Adrenal gland (tissue), 9 donors: ENCODE measurements at regions not wholly inside any gene's neighbourhood (a gene's known extent, or its start where the extent isn't known, plus 50 kb on each side); places are given as distances from the start of the nearest gene placed in this dataset.

ENCODE experiments used
- DNase-seq, 7 donors: peaks; one replicate each; pipeline ENCODE4 v3.0.0-alpha.2; 2019 to 2020
- H3K27ac ChIP-seq, 5 donors: fragments of 200-600 bp; sonication (generic) in 4 of 5; 1 replicate in 3 of 5; 2 replicates in 2 of 5; pipeline versions ENCODE4 v1.5.1 to v1.8.0; 2016 to 2020; ENCODE audit warnings: mild to moderate bottlenecking in 1 of 5
- H3K27me3 ChIP-seq: fragments of 200-600 bp; 2 replicates; pipeline ENCODE4 v1.8.0; 2021
- H3K36me3 ChIP-seq, 2 donors: fragments of 200-600 bp; replicated peaks in 1 of 2; 1 replicate in 1 of 2; 2 replicates in 1 of 2; pipeline versions ENCODE4 v1.5.1 to v1.8.0; 2018 to 2022
- H3K4me1 ChIP-seq, 2 donors: fragments of 200-600 bp; replicated peaks in 1 of 2; 1 replicate in 1 of 2; 2 replicates in 1 of 2; pipeline versions ENCODE4 v1.5.1 to v1.8.0; 2018 to 2021
- H3K4me3 ChIP-seq, 4 donors: fragments of 200-600 bp; sonication (generic) in 3 of 4; one replicate each; pipeline ENCODE4 v1.5.1; 2016 to 2018
- H3K9me3 ChIP-seq, 3 donors: fragments of 200-600 bp; sonication (generic) in 1 of 3; replicated peaks in 1 of 3; 1 replicate in 2 of 3; 2 replicates in 1 of 3; pipeline versions ENCODE4 v1.5.1 to v1.8.0; 2016 to 2021
- POLR2A ChIP-seq, 2 donors: fragments of 450-650 bp; IDR thresholded peaks; one replicate each; pipeline ENCODE4 v1.6.1; 2017; ENCODE audit warnings: antibody characterized with exemption in 2 of 2, mild to moderate bottlenecking in 2 of 2, moderate library complexity in 1 of 2
- WGBS, 4 donors: extraction: QIAGEN DNeasy Blood & Tissue Kit in 2 of 4; methylation state at CpG; one replicate each; pipeline versions ENCODE4 v1.1.5 to v1.1.7; 2013 to 2017; 5-methylcytosine and 5-hydroxymethylcytosine counted together
- intact Hi-C, 2 donors: fragments of 100-400 bp; cut with DNase I; formaldehyde crosslinking; loops; one replicate each; pipeline versions ENCODE4 v1.14.1 to v1.15.0; 2022 to 2023
- TF ChIP-seq, protein P1 (sequence below), 6 experiments: fragments of 450-650 bp in 4 of 6; fragments of 200-600 bp in 2 of 6; sonication (generic) in 1 of 6; IDR thresholded peaks; 1 replicate in 5 of 6; 2 replicates in 1 of 6; pipeline versions ENCODE4 v1.5.1 to v1.8.0; 2016 to 2021; ENCODE audit warnings: antibody characterized with exemption in 6 of 6, mild to moderate bottlenecking in 2 of 6, moderate library complexity in 1 of 6
- donor health status: healthy with polysubstance abuse.
- donor health status: Bipolar disorder and iron deficiency.
- donor health status: DM: yes; HTN: yes; CAD: no.
- donor health status: DM: no; HTN: no; CAD: no.
- donor health status: DM: no; HTN: no; CAD: no.

DNA sequence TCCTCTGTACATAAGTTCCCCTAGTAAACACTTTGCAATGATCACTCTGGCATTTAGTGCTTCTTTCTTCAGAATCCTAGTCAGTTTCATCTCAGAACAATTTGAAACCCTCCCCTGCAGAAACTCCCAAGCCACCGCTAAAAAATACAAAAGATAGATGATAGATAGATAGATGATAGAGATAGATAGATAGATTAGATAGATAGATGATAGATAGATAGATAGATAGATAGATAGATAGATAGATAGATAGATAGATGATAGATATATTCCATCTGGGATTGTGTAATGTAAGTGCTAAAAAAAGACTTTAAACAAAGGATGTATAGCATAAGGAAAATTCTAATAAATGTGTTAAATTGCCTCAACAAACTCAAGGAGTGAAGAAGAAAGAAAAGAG is 212.6 kb upstream of the POGK start:
- intact Hi-C loops, result no loop called here
- no peak for TF ChIP-seq POLR2A (IDR thresholded peaks at IDR 0.05)
- TF ChIP-seq, protein P1, sequence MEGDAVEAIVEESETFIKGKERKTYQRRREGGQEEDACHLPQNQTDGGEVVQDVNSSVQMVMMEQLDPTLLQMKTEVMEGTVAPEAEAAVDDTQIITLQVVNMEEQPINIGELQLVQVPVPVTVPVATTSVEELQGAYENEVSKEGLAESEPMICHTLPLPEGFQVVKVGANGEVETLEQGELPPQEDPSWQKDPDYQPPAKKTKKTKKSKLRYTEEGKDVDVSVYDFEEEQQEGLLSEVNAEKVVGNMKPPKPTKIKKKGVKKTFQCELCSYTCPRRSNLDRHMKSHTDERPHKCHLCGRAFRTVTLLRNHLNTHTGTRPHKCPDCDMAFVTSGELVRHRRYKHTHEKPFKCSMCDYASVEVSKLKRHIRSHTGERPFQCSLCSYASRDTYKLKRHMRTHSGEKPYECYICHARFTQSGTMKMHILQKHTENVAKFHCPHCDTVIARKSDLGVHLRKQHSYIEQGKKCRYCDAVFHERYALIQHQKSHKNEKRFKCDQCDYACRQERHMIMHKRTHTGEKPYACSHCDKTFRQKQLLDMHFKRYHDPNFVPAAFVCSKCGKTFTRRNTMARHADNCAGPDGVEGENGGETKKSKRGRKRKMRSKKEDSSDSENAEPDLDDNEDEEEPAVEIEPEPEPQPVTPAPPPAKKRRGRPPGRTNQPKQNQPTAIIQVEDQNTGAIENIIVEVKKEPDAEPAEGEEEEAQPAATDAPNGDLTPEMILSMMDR (IDR thresholded peaks at IDR 0.05), result no peak
- H3K4me1 ChIP-seq, result no peaks in the 10 kb centered on the region
- no peak for DNase-seq
- no peak overlapping the region for H3K27ac ChIP-seq
- 38 to 96% (median 67%) methylated on average over 1 of the region's 1 CpG for WGBS, 4 donors
- no peaks in the 10 kb centered on the region for H3K9me3 ChIP-seq
- H3K27me3 ChIP-seq, result no peaks in the 10 kb centered on the region
- no peaks in the 10 kb centered on the region for H3K36me3 ChIP-seq
- H3K4me3 ChIP-seq, result no peak overlapping the region

DNA sequence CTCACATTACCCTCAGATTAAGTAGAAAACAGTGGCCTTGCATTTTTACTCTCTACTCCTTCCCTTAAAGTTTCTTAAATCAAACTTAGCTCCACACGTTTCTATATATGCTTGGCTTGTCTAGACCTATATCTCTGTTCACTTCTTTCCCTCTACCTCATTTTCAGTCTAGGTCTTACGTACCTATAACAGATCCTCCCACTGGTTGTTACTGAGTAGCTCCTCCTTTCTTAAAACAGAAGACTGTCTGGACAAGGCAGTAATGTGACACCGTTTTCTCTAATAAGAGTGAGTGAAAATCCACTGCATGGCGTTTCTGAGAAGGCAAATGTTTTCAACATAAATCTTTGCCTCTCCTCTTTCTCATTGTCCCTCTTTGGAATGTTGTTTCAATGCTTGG is 211.7 kb upstream of the POGK start:
- H3K4me3 ChIP-seq, result no peak overlapping the region
- H3K27me3 ChIP-seq, result no peaks in the 10 kb centered on the region
- H3K9me3 ChIP-seq, result no peaks in the 10 kb centered on the region
- H3K36me3 ChIP-seq, result no peaks in the 10 kb centered on the region
- H3K27ac ChIP-seq, result no peak overlapping the region
- TF ChIP-seq, protein P1 (IDR thresholded peaks at IDR 0.05), result no peak
- no peak for TF ChIP-seq POLR2A (IDR thresholded peaks at IDR 0.05)
- intact Hi-C loops, result no loop called here
- no peaks in the 10 kb centered on the region for H3K4me1 ChIP-seq
- 30 to 51% (median 47%) methylated on average over 3 to 4 of the region's 4 CpGs for WGBS, 4 donors
- no peak for DNase-seq

DNA sequence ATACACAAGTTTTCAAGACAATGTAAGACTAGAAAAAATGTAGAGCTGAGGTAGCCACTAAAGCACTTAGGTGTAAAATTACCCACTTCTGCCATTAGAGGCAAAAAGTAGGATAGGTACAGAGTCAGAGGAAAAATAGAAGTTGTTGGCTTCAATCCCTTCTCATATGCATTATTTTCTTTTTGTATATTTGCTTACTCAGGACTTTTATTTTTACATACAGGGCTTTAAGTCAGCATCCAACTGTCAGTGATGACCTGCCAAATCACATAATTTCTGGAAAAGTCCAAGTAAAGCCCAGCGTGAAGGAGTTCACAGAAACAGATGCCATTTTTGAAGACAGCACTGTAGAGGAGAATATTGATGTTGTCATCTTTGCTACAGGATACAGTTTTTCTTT is 211.0 kb upstream of the POGK start:
- H3K4me3 ChIP-seq, result no peak overlapping the region
- H3K27ac ChIP-seq, result no peak overlapping the region
- H3K4me1 ChIP-seq, result no peaks in the 10 kb centered on the region
- no peaks in the 10 kb centered on the region for H3K36me3 ChIP-seq
- intact Hi-C loops, result no loop called here
- H3K9me3 ChIP-seq, result no peaks in the 10 kb centered on the region
- no peak for DNase-seq
- H3K27me3 ChIP-seq, result no peaks in the 10 kb centered on the region
- TF ChIP-seq POLR2A (IDR thresholded peaks at IDR 0.05), result no peak
- TF ChIP-seq, protein P1 (IDR thresholded peaks at IDR 0.05), result no peak
- 62 to 74% (median 65%) methylated on average over 1 of the region's 1 CpG for WGBS, 4 donors

DNA sequence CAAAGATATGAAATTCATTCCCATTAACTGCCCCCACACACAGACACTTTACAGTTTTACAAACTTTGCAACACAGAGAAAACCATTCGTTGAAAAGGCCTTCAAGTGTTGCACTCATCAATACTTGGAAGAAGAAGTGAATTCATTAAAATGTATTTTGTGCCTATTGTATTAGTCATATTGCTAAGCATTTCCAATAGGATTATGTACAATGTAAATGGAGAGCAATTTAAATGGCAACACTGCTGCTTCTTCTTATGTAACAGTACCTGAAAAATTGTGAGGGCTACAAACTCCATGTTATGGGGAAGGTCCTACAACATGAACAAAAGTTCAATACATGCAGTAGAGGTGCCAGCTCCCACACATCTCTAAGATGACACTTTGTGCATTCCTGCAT is 209.3 kb upstream of the POGK start:
- no peak for DNase-seq
- Histone ChIP-seq H3K36me3 (no peaks in the 10 kb centered on the region), H3K27ac (no peak overlapping the region), H3K4me1 (no peaks in the 10 kb centered on the region), H3K9me3 (no peaks in the 10 kb centered on the region), H3K27me3 (no peaks in the 10 kb centered on the region), H3K4me3 (no peak overlapping the region)
- intact Hi-C loops, result no loop called here
- no peak for TF ChIP-seq POLR2A (IDR thresholded peaks at IDR 0.05)
- TF ChIP-seq, protein P1 (IDR thresholded peaks at IDR 0.05), result no peak
- 31 to 58% (median 43%) methylated on average over 1 of the region's 1 CpG for WGBS, 4 donors
